Right atrium auricular region (tissue), 2 donors: ENCODE measurements at regions not wholly inside any gene's neighbourhood (a gene's known extent, or its start where the extent isn't known, plus 50 kb on each side); places are given as distances from the start of the nearest gene placed in this dataset.

ENCODE experiments used
- DNase-seq: peaks from one replicate; pipeline ENCODE4 v3.0.0-alpha.2; 2019; ENCODE audit warnings: low spot score
- H3K27ac ChIP-seq, 2 donors: fragments of 200-600 bp; sonication (generic); 1 replicate in 1 of 2; 2 replicates in 1 of 2; pipeline ENCODE4 v1.5.1; 2016 to 2019
- H3K27me3 ChIP-seq, 2 donors: fragments of 200-600 bp; sonication (generic); one replicate each; pipeline versions ENCODE4 v1.5.1 to v1.6.0; 2017 to 2019
- H3K36me3 ChIP-seq: fragments of 200-600 bp; sonication (generic); one replicate; pipeline ENCODE4 v1.5.1; 2016
- H3K4me1 ChIP-seq, 2 donors: fragments of 200-600 bp; sonication (generic); one replicate each; pipeline versions ENCODE4 v1.5.1 to v1.6.0; 2017 to 2019
- H3K4me3 ChIP-seq, 2 donors: fragments of 200-600 bp; sonication (generic); 1 replicate in 1 of 2; 2 replicates in 1 of 2; pipeline ENCODE4 v1.5.1; 2017 to 2019; ENCODE audit warnings: mild to moderate bottlenecking in 1 of 2, moderate library complexity in 1 of 2
- H3K9me3 ChIP-seq, 2 donors: fragments of 200-600 bp; sonication (generic); one replicate each; pipeline ENCODE4 v1.5.1; 2019
- CTCF ChIP-seq, 2 donors: fragments of 200-600 bp; sonication (generic); IDR thresholded peaks; one replicate each; pipeline ENCODE4 v1.5.1; 2019; ENCODE audit warnings: antibody characterized with exemption in 2 of 2

DNA sequence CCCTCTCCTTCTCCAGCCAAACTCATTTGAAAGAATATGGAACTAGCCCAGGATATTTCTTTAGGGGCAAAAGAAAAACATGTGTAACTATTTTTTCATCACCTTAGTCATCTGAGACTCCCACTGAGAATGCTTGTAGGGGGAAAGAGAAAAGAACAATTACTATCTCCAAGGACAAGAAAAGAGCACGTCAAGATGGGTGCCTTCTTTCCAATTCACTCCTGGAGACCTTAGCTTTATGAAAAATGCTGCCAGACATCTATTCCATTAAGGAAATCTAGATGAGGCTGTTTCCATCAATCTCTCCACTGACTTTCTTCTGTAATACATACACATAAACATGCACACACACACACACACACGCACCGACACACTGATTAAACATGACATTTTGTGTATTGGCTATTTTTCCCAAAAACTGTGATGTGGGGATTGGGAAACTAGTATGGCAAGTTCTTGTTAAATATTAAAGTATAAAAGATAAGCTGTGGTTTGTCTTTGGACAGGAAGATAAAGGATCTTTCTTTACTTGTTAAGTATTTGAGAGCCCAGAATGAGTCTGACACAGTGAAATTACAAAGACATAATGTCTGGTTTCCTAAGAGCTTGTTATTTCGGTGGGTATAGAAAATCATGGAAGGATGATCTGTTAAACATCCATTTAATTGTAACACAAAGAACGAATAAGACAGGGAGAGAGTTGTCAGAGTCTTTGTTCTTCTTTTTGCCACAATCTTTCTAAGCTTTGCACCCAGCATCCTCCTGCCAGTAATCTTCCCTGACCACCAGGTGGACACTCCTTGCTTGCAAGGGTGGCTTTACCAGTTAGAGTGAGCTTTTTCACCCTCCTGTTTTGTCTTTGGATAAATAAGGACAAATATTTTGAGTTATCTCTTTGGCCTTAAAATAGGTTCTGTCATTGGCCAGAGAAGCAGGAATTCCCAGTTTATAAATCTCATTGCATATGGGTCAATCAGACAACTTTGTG lies 177.3 kb upstream of the TMEM72 start:
- Histone ChIP-seq H3K4me3 (no peak overlapping the region), H3K27me3 (no peaks in the 10 kb centered on the region), H3K36me3 (no peaks in the 10 kb centered on the region), H3K9me3 (peaks cover 0 to 9% of the 10 kb centered on the region in 2 donors), H3K27ac (no peak overlapping the region), H3K4me1 (no peaks in the 10 kb centered on the region)
- DNase-seq = no peak
- TF ChIP-seq CTCF (IDR thresholded peaks at IDR 0.05) = no peak

GRCh38 chr10:44742248-44742647 lies 168.9 kb upstream of the TMEM72 start:
- no peak for DNase-seq
- TF ChIP-seq CTCF (IDR thresholded peaks at IDR 0.05) = no peak
- H3K36me3 ChIP-seq = no peaks in the 10 kb centered on the region
- no peaks in the 10 kb centered on the region for H3K27me3 ChIP-seq
- no peaks in the 10 kb centered on the region for H3K9me3 ChIP-seq
- H3K4me1 ChIP-seq = no peaks in the 10 kb centered on the region
- no peak overlapping the region for H3K4me3 ChIP-seq
- no peak overlapping the region for H3K27ac ChIP-seq

DNA sequence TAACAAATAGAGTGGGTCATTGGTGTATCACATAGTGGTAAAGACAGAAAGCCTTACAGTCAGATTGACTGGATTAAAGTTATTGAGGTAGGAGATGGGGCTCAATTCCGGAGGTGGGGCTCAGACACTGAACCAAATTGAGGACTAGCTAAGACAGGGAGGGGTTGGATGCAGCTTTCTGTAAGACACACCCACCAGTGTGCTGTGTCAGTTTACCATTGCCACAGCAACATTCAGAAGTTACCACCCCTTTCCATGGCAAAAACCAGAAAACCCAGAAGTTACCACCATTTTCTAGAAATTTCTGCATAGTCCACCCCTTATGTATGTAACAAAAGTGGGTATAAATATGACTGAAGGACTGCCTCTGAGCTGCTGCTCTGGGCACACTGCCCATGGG lies 167.6 kb upstream of the TMEM72 start:
- Histone ChIP-seq H3K27me3 (no peaks in the 10 kb centered on the region), H3K9me3 (no peaks in the 10 kb centered on the region)
- no peak for TF ChIP-seq CTCF (IDR thresholded peaks at IDR 0.05)

GRCh38 chr10:44745920-44746319 lies 165.2 kb upstream of the TMEM72 start:
- no peak for TF ChIP-seq CTCF (IDR thresholded peaks at IDR 0.05)
- DNase-seq = no peak
- Histone ChIP-seq H3K9me3 (no peaks in the 10 kb centered on the region), H3K36me3 (no peaks in the 10 kb centered on the region), H3K27ac (no peak overlapping the region), H3K4me3 (no peak overlapping the region), H3K27me3 (no peaks in the 10 kb centered on the region), H3K4me1 (no peaks in the 10 kb centered on the region)

More for the DNA sequence above, 167.6 kb upstream of the TMEM72 start:
- Histone ChIP-seq H3K4me3 (no peak overlapping the region), H3K36me3 (no peaks in the 10 kb centered on the region), H3K4me1 (no peaks in the 10 kb centered on the region), H3K27ac (no peak overlapping the region)
- no peak for DNase-seq

DNA sequence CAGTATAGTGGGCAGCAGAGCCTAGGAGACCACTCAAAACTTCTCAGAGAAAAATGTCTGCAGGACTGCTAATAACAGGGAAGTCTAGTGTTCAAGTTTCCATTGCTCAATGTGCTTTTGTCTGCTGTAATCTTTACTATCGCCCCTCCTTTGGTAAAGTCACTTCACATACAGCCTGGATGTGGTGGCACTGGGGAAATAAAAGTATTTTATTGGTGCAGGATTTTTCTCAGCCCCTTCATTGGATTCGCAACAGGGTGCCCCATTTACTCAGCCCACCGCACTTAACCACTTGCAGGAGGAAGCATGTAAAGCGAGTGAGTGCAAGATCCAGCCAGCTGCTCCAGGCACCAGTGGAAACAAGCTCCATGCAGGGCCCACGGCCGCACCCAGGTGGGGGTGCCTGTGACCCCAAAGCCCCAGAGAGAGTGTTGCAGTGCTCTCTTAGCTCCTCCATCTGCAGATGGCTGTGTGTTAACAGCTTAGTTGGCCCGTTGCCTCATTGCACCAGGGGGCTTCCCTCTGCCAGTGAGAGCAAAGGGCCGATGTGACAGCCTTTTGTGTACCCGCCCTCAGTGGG lies 163.5 kb upstream of the TMEM72 start:
- H3K9me3 ChIP-seq = no peaks in the 10 kb centered on the region
- no peaks in the 10 kb centered on the region for H3K4me1 ChIP-seq
- no peak for DNase-seq
- no peak overlapping the region for H3K4me3 ChIP-seq
- TF ChIP-seq CTCF (IDR thresholded peaks at IDR 0.05) = no peak
- no peaks in the 10 kb centered on the region for H3K36me3 ChIP-seq
- no peak overlapping the region for H3K27ac ChIP-seq
- no peaks in the 10 kb centered on the region for H3K27me3 ChIP-seq
